Transverse colon (tissue), 4 donors: ENCODE measurements at regions not wholly inside any gene's neighbourhood (a gene's known extent, or its start where the extent isn't known, plus 50 kb on each side); places are given as distances from the start of the nearest gene placed in this dataset.

Source experiments
- POLR2AphosphoS5 ChIP-seq, 3 donors: sonication (generic); formaldehyde crosslinking; IDR thresholded peaks; one replicate each; pipeline ENCODE4 v1.6.1; 2016; ENCODE audit warnings: antibody characterized with exemption in 3 of 3
- TF ChIP-seq, protein P1 (sequence below), 5 experiments: fragments of 200-600 bp in 3 of 5; fragments of 450-650 bp in 2 of 5; sonication (generic) in 3 of 5; IDR thresholded peaks; 1 replicate in 2 of 5; 2 replicates in 3 of 5; pipeline ENCODE4 v1.5.1; 2016 to 2017; ENCODE audit warnings: antibody characterized with exemption in 5 of 5, inconsistent platforms in 3 of 5, mild to moderate bottlenecking in 2 of 5, moderate library complexity in 1 of 5

DNA sequence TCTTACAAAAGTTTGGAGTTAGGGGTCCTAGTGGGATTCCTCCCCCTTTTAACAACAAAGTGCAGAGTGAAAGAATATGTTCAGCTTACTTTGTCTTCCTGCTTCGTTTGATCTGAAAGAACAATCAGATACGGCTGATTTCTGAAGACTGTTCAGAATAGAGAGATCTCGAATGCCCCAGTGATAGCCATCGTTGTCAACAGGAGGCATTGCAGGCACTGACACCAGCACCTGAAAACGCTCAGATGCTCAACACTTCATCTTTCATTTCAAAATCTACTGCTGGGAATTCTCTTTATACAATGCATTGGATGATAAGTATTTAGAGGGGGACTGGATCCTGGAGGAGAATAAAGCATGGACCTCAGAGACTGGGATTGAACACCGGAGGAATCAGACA lies 186.3 kb upstream of the TENM3 start:
- TF ChIP-seq, protein P1, sequence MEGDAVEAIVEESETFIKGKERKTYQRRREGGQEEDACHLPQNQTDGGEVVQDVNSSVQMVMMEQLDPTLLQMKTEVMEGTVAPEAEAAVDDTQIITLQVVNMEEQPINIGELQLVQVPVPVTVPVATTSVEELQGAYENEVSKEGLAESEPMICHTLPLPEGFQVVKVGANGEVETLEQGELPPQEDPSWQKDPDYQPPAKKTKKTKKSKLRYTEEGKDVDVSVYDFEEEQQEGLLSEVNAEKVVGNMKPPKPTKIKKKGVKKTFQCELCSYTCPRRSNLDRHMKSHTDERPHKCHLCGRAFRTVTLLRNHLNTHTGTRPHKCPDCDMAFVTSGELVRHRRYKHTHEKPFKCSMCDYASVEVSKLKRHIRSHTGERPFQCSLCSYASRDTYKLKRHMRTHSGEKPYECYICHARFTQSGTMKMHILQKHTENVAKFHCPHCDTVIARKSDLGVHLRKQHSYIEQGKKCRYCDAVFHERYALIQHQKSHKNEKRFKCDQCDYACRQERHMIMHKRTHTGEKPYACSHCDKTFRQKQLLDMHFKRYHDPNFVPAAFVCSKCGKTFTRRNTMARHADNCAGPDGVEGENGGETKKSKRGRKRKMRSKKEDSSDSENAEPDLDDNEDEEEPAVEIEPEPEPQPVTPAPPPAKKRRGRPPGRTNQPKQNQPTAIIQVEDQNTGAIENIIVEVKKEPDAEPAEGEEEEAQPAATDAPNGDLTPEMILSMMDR (IDR thresholded peaks at IDR 0.05), result no peak
- TF ChIP-seq POLR2AphosphoS5 (IDR thresholded peaks at IDR 0.05), result no peak
